ENCODE measurements at regions not wholly inside any gene's neighbourhood (a gene's known extent, or its start where the extent isn't known, plus 50 kb on each side); places are given as distances from the start of the nearest gene placed in this dataset.

DNA sequence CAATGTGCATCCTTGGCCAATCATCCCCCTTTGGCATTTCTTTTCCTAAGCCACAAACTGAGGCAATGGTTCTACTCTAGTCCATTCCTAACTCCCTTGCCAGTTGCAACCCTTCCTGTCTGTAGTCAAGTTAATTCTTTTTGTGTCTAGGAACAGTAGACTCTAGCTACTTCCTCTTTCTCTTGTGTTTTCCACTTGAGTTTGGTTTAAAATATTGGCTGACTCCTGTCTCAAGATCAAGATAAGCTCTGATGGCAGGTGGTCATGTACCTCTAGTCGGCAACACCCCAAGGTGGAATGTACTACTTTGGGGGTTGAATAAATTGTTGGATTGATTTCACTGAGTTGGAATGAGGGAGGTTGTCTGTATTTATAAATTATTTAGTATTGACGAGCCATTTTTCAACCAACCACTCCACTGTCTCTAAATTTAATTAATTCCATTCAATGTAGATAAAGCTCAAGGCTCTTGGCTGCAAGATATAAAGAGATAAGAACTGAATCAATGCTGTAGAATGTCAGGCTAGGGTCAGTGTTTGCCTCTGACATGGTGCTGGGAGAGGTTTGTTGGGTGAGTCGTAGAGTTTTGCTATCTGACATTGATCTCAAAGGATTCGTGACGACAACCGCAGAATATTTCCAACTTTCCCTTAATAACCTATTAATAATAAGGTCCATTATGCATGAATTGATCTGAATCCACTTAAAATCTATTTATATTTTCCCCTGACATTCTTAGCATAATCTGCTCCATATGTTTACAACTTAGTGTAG is 188.7 kb upstream of the APCDD1 start:
- no peak for TF ChIP-seq EZH2 (IDR thresholded peaks at IDR 0.05)
- no peak for TF ChIP-seq POLR2AphosphoS5 (IDR thresholded peaks at IDR 0.05; ENCODE audit: borderline replicate concordance, low read depth, low read length)
- no peak for TF ChIP-seq FOXP2 (optimal IDR thresholded peaks at IDR 0.05; ENCODE audit: control extremely low read depth, extremely low read length, insufficient read depth)
